T-helper 1 cell (primary cell): ENCODE measurements at regions not wholly inside any gene's neighbourhood (a gene's known extent, or its start where the extent isn't known, plus 50 kb on each side); places are given as distances from the start of the nearest gene placed in this dataset.
"Not testable (repeated sequence)": the region's sequence is repeated elsewhere in the genome, so short reads cannot be mapped to it uniquely, and the experiment has no call there.

Source experiments
- DNase-seq, 5 donors: peaks; one replicate each; pipeline ENCODE4 v3.0.0-alpha.2; 2012 to 2020

GRCh38 chr11:100585728-100586127 lies 101.4 kb upstream of the ARHGAP42 start:
- DNase-seq = no peak

- no peak for DNase-seq
Observed at GRCh38 chr11:100586361-100587101, 100.6 kb upstream of the ARHGAP42 start.

GRCh38 chr11:100592619-100593260 lies 94.3 kb upstream of the ARHGAP42 start:
- no peak for DNase-seq

- no peak for DNase-seq
Observed at GRCh38 chr11:100593291-100593690, 93.8 kb upstream of the ARHGAP42 start.

- DNase-seq = no peak
Observed at GRCh38 chr11:100594320-100594719, 92.8 kb upstream of the ARHGAP42 start.

GRCh38 chr11:100600941-100601340 lies 86.1 kb upstream of the ARHGAP42 start:
- no peak for DNase-seq

GRCh38 chr11:100602716-100603115 lies 84.4 kb upstream of the ARHGAP42 start:
- no peak for DNase-seq

GRCh38 chr11:100607761-100608160 lies 79.3 kb upstream of the ARHGAP42 start:
- DNase-seq = not testable (repeated sequence)

GRCh38 chr11:100612766-100613165 lies 74.3 kb upstream of the ARHGAP42 start:
- no peak for DNase-seq

GRCh38 chr11:100618914-100619313 lies 68.2 kb upstream of the ARHGAP42 start:
- no peak for DNase-seq

GRCh38 chr11:100619484-100619883 lies 67.6 kb upstream of the ARHGAP42 start:
- DNase-seq = no peak

GRCh38 chr11:100622404-100622803 lies 64.7 kb upstream of the ARHGAP42 start:
- DNase-seq = no peak

GRCh38 chr11:100624346-100624745 lies 62.7 kb upstream of the ARHGAP42 start:
- no peak for DNase-seq

GRCh38 chr11:100625041-100625440 lies 62.0 kb upstream of the ARHGAP42 start:
- DNase-seq = no peak

GRCh38 chr11:100629671-100630070 lies 57.4 kb upstream of the ARHGAP42 start:
- DNase-seq = no peak

GRCh38 chr11:100630898-100631297 lies 56.2 kb upstream of the ARHGAP42 start:
- no peak for DNase-seq

- DNase-seq = no peak
Observed at GRCh38 chr11:100631316-100631715, 55.8 kb upstream of the ARHGAP42 start.

- DNase-seq = no peak
Observed at GRCh38 chr11:100632941-100633452, 54.1 kb upstream of the ARHGAP42 start.

- DNase-seq = no peak
Observed at GRCh38 chr11:100635194-100635593, 51.9 kb upstream of the ARHGAP42 start.

GRCh38 chr11:100636536-100636935 lies 50.6 kb upstream of the ARHGAP42 start:
- no peak for DNase-seq
